SIG-M5 treated with dmso at 0.1 percent for 504 hours (cell line): ENCODE measurements at regions not wholly inside any gene's neighbourhood (a gene's known extent, or its start where the extent isn't known, plus 50 kb on each side); places are given as distances from the start of the nearest gene placed in this dataset.
"Not testable (repeated sequence)": the region's sequence is repeated elsewhere in the genome, so short reads cannot be mapped to it uniquely, and the experiment has no call there.

Experiments used
- DNase-seq: peaks from one replicate; lab custom pipeline; 2025; ENCODE audit not compliant: unreplicated experiment; lab: John Stamatoyannopoulos, UW

- no peak for DNase-seq
These were observed 70.8 kb downstream of the YTHDF1 start for GRCh38 chr20:63145156-63145555.

- no peak for DNase-seq
These were observed 73.0 kb downstream of the YTHDF1 start for GRCh38 chr20:63142933-63143332.

- no peak for DNase-seq
These were observed 74.4 kb downstream of the YTHDF1 start for GRCh38 chr20:63141531-63141930.

GRCh38 chr20:63140514-63141433 lies 75.2 kb downstream of the YTHDF1 start:
- DNase-seq, result no peak

- no peak for DNase-seq
These were observed 76.1 kb downstream of the YTHDF1 start for GRCh38 chr20:63139837-63140236.

- no peak for DNase-seq
These were observed 76.6 kb downstream of the YTHDF1 start for GRCh38 chr20:63139356-63139755.

GRCh38 chr20:63138855-63139341 lies 77.0 kb downstream of the YTHDF1 start:
- DNase-seq, result no peak

- DNase-seq, result no peak
These were observed 78.0 kb downstream of the YTHDF1 start for GRCh38 chr20:63137851-63138415.

- DNase-seq, result no peak
These were observed 79.6 kb downstream of the YTHDF1 start for GRCh38 chr20:63136296-63136695.

- no peak for DNase-seq
These were observed 80.5 kb downstream of the YTHDF1 start for GRCh38 chr20:63135411-63135810.

- not testable (repeated sequence) for DNase-seq
These were observed 81.1 kb downstream of the YTHDF1 start for GRCh38 chr20:63134711-63135361.

GRCh38 chr20:63134201-63134612 lies 81.7 kb downstream of the YTHDF1 start:
- no peak for DNase-seq

GRCh38 chr20:63133481-63134091 lies 82.3 kb downstream of the YTHDF1 start:
- DNase-seq, result no peak

- no peak for DNase-seq
These were observed 83.0 kb downstream of the YTHDF1 start for GRCh38 chr20:63132715-63133471.

GRCh38 chr20:63132131-63132714 lies 83.7 kb downstream of the YTHDF1 start:
- no peak for DNase-seq

- no peak for DNase-seq
These were observed 85.0 kb downstream of the YTHDF1 start for GRCh38 chr20:63130658-63131577.

GRCh38 chr20:63129991-63130657 lies 85.8 kb downstream of the YTHDF1 start:
- DNase-seq, result no peak

GRCh38 chr20:63129376-63129965 lies 86.5 kb downstream of the YTHDF1 start:
- no peak for DNase-seq
